ENCODE measurements at regions not wholly inside any gene's neighbourhood (a gene's known extent, or its start where the extent isn't known, plus 50 kb on each side); places are given as distances from the start of the nearest gene placed in this dataset.

DNA sequence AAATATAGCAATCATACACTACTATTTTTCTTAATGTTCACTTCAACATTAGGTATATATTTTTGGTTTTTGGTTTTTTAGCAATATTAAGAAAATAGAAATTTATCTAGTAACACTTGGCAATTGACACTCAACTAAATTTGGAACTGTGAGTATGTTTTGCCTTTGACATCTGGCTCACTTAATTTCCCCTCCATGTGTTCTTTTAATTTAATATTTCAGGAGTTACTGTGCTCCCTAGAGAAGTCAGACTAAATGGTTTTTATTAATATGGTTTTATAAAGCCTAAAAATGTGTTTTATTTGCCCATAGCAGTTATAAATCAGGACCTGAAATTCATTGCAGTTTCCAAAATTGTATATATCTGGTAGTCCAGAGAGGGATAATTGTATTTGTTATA lies 175.3 kb upstream of the AVPR1A start:
- intact Hi-C loops (cut with DNase I), result no loop called here
- DNase-seq (no peak), ATAC-seq (no peak)

DNA sequence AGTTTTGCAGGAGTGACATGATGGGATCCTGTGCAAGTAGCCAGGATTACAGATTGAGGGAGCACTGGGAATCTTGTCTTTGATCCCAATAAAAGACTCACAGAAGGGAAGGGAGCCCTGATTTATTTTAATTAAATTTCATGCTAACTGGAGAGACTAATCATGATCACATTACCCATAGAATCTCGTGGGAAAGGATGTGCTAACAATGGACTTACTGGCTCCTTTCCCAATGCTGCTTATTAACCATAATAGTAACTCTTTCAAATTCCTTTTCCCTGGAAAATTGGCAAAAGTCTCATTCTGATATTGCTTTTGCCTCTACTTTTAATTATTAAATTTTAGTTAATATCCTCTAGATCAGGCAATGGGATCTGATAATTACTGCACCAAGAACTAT lies 174.8 kb upstream of the AVPR1A start:
- intact Hi-C loops (cut with DNase I), result no loop called here
- ATAC-seq (no peak), DNase-seq (no peak)

DNA sequence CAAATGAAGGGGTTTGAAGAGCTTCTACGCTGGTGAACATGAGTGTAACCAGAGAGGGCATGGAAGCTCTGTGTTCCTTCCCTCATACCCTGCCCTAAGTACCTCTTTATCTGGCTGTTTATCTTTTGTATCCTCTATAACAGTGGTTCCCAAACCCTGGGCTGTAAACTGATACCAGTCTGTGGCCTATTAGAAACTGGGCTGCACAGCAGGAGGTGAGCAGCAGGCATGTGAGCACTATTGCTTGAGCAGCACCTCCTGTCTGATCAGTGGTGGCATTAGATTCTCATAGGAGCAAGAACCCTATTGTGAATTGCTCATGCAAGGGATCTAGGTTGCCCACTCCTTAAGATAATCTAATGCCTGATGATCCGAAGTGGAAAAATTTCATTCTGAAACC lies 172.9 kb upstream of the AVPR1A start:
- ATAC-seq, result no peak
- intact Hi-C loops (cut with DNase I), result no loop called here
- DNase-seq, result no peak

DNA sequence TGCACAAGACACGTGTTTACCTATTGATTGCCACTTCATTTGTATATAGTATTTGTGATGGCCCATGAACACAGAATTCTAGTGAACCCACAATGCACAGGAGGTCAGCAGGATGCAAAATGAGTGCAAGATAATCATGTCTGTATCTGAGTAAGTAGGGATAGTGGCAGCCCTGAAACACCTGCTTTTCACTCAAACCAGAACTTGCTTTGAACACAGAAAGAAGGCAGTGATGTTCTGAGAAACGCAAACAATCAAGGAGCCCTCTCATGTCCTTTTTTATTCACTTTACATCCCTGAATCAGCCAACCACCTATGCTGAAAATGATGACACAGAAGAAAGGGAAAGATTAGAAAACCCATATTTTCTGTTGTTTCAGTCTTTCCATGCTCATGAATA lies 170.4 kb upstream of the AVPR1A start:
- no peak for DNase-seq
- intact Hi-C loops (cut with DNase I), result no loop called here
- ATAC-seq, result no peak

GRCh38 chr12:63319936-63320633 lies 169.1 kb upstream of the AVPR1A start:
- ATAC-seq (no peak), DNase-seq (no peak)
- intact Hi-C loops (cut with DNase I), result no loop called here

DNA sequence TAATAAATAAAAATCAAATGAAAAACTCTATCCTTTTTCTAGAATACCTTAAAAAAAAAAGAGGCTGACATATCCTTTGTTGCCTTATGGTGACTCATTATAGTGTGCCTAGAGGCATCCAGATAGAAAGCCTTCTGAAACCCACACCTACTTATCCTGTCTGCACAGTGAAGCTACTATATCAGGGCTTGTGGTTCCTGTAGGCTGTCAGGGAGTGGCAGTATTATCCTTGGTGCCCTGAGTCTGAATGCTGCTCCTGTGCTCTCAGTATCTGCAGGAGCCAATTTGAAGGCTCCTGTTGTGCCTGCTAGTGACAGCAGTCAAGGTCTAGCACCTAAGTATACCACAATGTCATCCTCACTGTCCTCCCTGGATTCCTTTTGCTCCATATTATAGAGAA lies 168.4 kb upstream of the AVPR1A start:
- ATAC-seq, result no peak
- intact Hi-C loops (cut with DNase I), result no loop called here
- DNase-seq, result no peak

GRCh38 chr12:63318933-63319332 lies 167.9 kb upstream of the AVPR1A start:
- no peak for ATAC-seq
- intact Hi-C loops (cut with DNase I), result no loop called here

DNA sequence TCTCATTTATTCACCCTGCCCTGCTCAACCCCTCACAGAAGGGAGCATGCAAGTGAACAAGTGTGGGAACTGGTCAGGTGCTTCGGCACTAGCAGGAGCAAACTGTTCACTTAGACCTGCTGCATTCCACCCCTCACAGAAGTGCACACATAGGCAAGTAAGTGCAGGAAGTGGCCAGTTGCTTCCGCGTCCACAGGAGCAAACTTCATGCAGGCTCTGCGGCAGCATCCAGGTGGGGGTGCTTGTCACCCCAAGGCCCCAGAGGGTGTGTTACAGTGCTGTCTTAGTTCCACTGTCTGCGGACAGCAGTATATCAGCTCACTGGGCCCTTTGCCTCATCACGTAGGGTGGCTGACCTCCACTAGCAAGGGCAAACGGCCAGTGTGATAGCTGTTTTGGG lies 167.3 kb upstream of the AVPR1A start:
- intact Hi-C loops (cut with DNase I), result no loop called here
- DNase-seq (no peak), ATAC-seq (no peak)

More at GRCh38 chr12:63318933-63319332, 167.9 kb upstream of the AVPR1A start:
- no peak for DNase-seq

- DNase-seq (no peak), ATAC-seq (no peak)
- intact Hi-C loops (cut with DNase I), result no loop called here
These were observed 166.9 kb upstream of the AVPR1A start for GRCh38 chr12:63317880-63318279.

DNA sequence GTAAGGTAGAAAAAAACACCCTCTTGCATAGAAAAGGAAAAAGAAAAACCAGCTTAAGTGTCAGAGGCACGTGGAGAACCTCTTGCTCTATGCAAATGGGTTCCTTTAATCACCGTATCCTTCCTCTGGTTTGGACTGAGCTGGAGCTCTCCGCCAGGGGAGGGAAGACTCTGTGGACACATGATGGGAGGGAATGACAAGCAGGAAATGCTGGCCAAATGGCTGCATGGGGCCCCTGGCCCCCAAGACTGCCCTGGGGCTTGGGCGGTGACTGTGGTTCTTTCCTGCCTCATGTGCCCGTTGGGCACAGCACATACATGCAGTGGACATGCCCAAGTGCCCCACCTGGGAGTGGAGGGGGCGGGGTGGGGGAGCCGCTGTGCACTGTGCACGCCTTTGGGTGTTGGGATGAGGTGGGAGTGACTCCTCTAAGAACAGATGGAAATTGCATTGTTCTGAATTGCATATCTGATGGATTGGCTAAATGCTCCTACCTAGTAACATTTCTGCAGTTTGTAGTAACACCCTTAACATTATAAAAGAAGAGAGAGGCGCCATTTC lies 166.4 kb upstream of the AVPR1A start:
- no peak for DNase-seq
- intact Hi-C loops (cut with DNase I), result no loop called here
- no peak for ATAC-seq

DNA sequence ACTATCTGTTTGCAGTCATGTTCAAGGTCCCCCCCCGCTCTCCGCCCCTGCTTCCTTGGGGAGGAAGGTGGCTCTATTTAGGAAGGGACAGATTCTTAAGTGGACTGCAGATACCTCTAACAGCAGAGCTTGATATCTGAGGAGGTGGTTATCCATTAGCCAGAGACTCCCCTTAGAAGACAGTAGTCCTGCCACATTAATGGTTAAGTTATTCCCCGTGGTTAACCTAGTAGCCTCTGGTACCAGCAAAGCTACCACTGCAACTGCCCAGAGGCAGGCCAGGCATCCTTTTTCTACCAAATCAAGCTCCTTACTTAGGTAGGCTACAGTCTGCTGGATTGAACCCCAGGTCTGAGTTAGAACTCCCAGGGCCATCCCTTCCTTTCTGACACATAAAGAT lies 162.1 kb upstream of the AVPR1A start:
- no peak for DNase-seq
- ATAC-seq, result no peak
- intact Hi-C loops (cut with DNase I), result no loop called here

DNA sequence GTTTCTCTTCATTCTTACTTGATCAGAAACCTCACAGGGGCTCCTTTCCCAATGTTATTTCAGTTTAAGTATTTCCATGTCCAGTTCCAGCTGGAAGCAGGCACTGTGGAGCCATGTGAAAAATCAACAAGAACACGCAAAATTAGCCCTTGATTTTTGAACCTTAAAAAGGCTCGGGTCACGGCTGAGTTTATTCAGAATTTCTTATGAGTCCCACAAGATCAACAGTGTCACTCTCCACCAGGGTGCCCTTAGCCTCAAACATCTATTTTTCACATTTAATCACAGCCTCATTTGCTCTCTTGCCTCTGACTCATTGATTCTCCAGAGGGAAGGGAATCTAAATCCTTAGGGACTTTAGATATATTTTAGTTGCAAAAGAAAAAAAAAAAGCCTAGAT lies 157.7 kb upstream of the AVPR1A start:
- intact Hi-C loops (cut with DNase I), result no loop called here
- DNase-seq (no peak), ATAC-seq (peak; percentile 24 to 34)

DNA sequence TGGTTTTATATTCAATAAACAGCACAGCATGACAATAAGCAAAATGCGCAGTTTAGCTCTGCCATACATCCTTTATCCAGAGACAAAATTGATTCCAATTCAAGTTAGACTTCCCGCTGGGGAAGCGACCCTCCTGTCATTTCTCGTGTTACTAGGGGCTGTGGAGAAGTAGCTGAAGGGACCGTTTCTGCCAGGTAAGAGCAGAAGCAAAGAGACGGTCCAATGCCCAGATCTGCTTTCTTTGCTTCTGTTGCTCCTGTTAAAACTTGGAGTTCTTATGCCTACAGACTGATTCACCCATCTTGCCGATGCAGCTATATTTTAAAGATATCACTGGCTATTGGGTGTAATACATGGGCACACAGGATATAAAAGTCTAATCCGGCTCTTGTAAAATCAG lies 156.8 kb upstream of the AVPR1A start:
- DNase-seq, result no peak
- ATAC-seq, result no peak
- intact Hi-C loops (cut with DNase I), result no loop called here

- no peak for ATAC-seq
- intact Hi-C loops (cut with DNase I), result no loop called here
- DNase-seq, result no peak
These were observed 155.2 kb upstream of the AVPR1A start for GRCh38 chr12:63305901-63306875.

- intact Hi-C loops (cut with DNase I), result no loop called here
- no peak for DNase-seq
- ATAC-seq, result no peak
These were observed 153.9 kb upstream of the AVPR1A start for GRCh38 chr12:63304887-63305316.

GRCh38 chr12:63302941-63303536 lies 152.0 kb upstream of the AVPR1A start:
- ATAC-seq (no peak), DNase-seq (no peak)
- intact Hi-C loops (cut with DNase I), result no loop called here

DNA sequence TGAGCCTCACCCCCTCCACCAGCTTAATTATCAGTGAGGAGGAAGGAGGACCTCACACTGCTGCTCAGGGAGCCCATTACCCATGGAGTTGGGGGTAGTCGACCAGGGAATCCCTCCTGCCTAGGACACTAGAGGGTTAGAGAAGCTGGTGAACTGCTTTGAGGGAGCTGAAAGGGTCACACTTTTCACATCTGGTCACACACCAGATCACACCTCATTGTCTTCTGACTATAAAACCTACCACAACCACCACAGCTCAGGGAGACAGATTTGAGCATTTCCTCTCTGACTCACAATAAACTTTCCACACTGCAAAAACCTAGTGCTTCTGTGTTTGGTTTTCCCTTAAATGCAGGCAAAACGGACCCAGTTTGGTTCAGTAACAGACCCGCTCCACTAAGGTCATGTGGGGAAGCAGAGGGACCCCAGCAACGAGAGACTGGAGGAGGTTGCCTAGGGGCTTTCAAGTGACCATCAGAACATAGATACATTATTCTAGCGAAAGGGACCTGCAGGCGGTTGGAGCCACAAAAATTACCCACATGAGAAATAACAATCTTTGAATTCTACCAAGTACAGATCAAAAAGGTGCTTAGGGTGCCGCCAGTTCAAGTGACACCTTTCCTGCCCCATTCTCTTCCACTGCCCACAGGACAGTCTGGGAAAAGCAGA lies 151.4 kb upstream of the AVPR1A start:
- ATAC-seq, result no peak
- intact Hi-C loops (cut with DNase I), result no loop called here
- DNase-seq, result no peak

DNA sequence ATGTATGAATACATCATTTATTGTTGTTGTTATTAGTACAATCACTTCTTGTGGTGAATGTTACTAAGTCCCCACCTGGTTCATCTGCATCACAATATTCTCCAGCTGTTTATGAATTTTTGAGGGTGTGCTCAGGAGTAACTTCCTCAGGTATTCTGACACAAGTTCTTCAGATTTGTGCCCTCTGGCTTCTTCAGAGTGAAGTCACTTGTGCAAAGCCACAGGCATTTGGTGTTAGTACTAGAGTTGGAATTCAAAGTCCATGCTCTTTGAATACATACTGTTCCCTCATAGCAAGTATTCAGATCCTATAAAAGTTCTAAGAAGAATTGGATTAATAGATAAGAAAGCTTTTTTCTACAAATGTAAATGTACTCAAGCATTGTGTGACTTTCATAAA lies 150.3 kb upstream of the AVPR1A start:
- intact Hi-C loops (cut with DNase I), result no loop called here
- ATAC-seq (no peak), DNase-seq (no peak)

DNA sequence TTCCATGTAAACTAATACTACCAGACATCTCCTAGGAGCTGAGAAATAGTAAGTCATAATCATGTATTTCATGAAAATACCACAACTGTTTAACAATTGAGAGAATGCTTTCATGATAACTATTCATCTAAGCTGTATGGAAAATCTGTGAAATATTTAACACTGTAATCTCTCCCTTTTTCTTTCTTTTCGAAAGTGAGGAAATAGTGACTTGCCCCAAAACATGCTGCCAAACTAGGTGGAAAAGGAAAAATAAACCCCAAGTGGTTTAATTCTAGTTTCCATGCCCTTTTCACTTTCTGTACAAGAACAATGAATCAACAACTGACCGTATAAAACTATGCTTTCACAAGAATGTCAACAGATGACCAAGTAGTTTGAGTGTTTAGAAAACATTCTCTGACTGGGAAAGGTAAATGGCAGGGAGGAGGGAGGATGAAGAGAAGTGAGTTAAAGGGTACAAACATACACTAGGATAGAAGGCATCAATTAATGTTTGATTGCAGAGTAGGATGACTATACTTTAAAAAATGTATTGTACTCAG lies 147.5 kb upstream of the AVPR1A start:
- DNase-seq, result no peak
- intact Hi-C loops (cut with DNase I), result no loop called here
- no peak for ATAC-seq

Measured in left cardiac atrium (tissue), 4 donors.